ENCODE measurements at regions not wholly inside any gene's neighbourhood (a gene's known extent, or its start where the extent isn't known, plus 50 kb on each side); places are given as distances from the start of the nearest gene placed in this dataset.
"Not testable (repeated sequence)": the region's sequence is repeated elsewhere in the genome, so short reads cannot be mapped to it uniquely, and the experiment has no call there.

DNA sequence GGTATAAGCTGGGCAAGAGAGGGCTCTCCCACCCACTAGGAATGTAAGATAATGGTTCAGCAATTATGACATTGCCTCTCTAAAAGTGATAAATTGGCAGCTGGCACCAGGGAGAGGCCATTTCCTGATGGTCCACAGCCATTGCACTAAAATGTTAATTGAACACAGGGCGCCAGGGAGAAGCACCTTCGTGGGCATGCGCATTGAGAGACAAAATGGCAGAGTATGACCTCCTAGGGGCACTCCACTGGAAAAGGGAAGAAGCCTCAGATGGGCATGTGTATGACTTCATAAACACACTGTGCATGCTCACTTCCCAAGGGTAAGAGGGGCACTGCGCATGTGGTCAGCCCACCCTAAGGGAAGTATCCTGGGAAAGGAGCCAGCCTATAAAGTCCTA lies 419.2 kb downstream of the AGTPBP1 start:
- no peak for DNase-seq (ENCODE audit: insufficient read length)
- FAIRE-seq, result no peak
- TF ChIP-seq POLR2AphosphoS5 (IDR thresholded peaks at IDR 0.05; ENCODE audit: low read depth, low read length), result no peak
- TF ChIP-seq TAF1 (IDR thresholded peaks at IDR 0.05; ENCODE audit: borderline replicate concordance, low read depth, low read length), result no peak
- TF ChIP-seq POLR2A (IDR thresholded peaks at IDR 0.05; ENCODE audit: low read depth, low read length), result no peak

DNA sequence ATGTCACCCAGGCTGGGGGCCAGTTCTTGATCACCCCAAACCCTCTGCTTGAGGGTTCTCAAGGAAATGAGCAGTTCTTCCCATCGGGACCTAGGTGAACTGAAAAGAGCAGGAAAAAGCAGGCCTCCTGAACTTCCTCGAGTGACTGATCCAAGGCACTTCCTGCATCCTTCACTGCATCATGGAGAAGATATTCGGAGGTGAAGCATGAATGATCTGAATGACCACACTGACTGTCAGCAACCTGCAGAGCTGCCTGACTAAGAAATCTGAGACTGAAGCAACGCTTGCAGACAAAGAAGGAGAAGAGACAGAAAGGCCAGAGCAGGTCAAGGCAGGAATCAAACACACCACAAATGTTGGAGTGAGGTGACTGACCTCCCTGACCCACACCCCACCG lies 420.2 kb downstream of the AGTPBP1 start:
- FAIRE-seq (no peak), DNase-seq (ENCODE audit: insufficient read length) (no peak)
- TF ChIP-seq TAF1 (IDR thresholded peaks at IDR 0.05; ENCODE audit: borderline replicate concordance, low read depth, low read length) (no peak), POLR2A (IDR thresholded peaks at IDR 0.05; ENCODE audit: low read depth, low read length) (no peak), POLR2AphosphoS5 (IDR thresholded peaks at IDR 0.05; ENCODE audit: low read depth, low read length) (no peak)

DNA sequence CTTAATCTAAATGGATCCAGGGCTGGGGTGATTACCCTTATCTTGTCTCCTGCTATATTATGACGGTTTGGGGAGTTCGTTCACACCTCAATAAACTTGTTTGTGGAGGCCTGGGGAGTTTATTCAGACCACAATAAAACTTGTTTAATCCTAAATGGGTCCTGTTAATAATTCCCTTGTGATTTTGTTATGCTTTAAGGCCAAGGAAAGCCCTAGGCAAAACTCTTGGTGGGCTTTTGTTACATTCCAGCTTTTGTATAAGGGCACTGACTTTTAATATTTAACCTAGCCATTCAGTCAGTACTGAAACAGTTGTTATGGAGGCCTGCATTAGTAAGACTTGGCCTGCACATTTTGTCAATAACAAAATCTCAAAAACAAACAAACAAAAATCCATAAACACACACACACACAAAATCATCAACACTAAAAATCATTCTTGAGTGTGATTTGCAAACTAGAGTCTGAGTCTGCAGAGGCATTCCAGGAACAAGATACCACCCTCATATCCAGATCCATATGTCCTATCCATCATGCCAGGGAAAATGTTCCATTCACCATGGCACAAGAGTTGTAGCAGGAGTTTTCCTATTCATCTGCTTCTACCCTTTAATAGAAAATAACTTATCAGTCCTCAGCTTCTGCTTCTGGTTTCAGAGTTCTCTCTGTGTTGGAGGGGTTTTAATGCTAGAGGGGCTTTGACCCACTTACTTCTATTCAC lies 421.7 kb downstream of the AGTPBP1 start:
- no peak for DNase-seq (ENCODE audit: insufficient read length)
- FAIRE-seq, result no peak

GRCh38 chr9:85315535-85315934 lies 426.2 kb downstream of the AGTPBP1 start:
- not testable (repeated sequence) for FAIRE-seq; DNase-seq (ENCODE audit: insufficient read length)

More for the DNA sequence above, 421.7 kb downstream of the AGTPBP1 start:
- TF ChIP-seq TAF1 (IDR thresholded peaks at IDR 0.05; ENCODE audit: borderline replicate concordance, low read depth, low read length) (no peak), POLR2A (IDR thresholded peaks at IDR 0.05; ENCODE audit: low read depth, low read length) (no peak), POLR2AphosphoS5 (IDR thresholded peaks at IDR 0.05; ENCODE audit: low read depth, low read length) (no peak)

GRCh38 chr9:85310573-85310972 lies 431.2 kb downstream of the AGTPBP1 start:
- TF ChIP-seq TAF1 (IDR thresholded peaks at IDR 0.05; ENCODE audit: borderline replicate concordance, low read depth, low read length) (no peak), POLR2AphosphoS5 (IDR thresholded peaks at IDR 0.05; ENCODE audit: low read depth, low read length) (no peak), POLR2A (IDR thresholded peaks at IDR 0.05; ENCODE audit: low read depth, low read length) (no peak)
- DNase-seq (ENCODE audit: insufficient read length), result no peak
- no peak for FAIRE-seq

- TF ChIP-seq POLR2AphosphoS5 (IDR thresholded peaks at IDR 0.05; ENCODE audit: low read depth, low read length) (no peak), POLR2A (IDR thresholded peaks at IDR 0.05; ENCODE audit: low read depth, low read length) (no peak), TAF1 (IDR thresholded peaks at IDR 0.05; ENCODE audit: borderline replicate concordance, low read depth, low read length) (no peak)
- DNase-seq (ENCODE audit: insufficient read length) (no peak), FAIRE-seq (no peak)
Measured at GRCh38 chr9:85303757-85304134, 438.0 kb downstream of the AGTPBP1 start.

- no peak for TF ChIP-seq POLR2A (IDR thresholded peaks at IDR 0.05; ENCODE audit: low read depth, low read length)
- no peak for TF ChIP-seq TAF1 (IDR thresholded peaks at IDR 0.05; ENCODE audit: borderline replicate concordance, low read depth, low read length)
- TF ChIP-seq POLR2AphosphoS5 (IDR thresholded peaks at IDR 0.05; ENCODE audit: low read depth, low read length), result no peak
- DNase-seq (ENCODE audit: insufficient read length), result no peak
- FAIRE-seq, result peak; percentile 70
Measured at GRCh38 chr9:85302938-85303756, 438.6 kb downstream of the AGTPBP1 start.

- no peak for TF ChIP-seq POLR2AphosphoS5 (IDR thresholded peaks at IDR 0.05; ENCODE audit: low read depth, low read length)
- no peak for TF ChIP-seq POLR2A (IDR thresholded peaks at IDR 0.05; ENCODE audit: low read depth, low read length)
- no peak for TF ChIP-seq TAF1 (IDR thresholded peaks at IDR 0.05; ENCODE audit: borderline replicate concordance, low read depth, low read length)
- FAIRE-seq (no peak), DNase-seq (ENCODE audit: insufficient read length) (no peak)
Measured at GRCh38 chr9:85298499-85298898, 443.3 kb downstream of the AGTPBP1 start.

GRCh38 chr9:85295244-85295643 lies 446.5 kb downstream of the AGTPBP1 start:
- not testable (repeated sequence) for FAIRE-seq

DNA sequence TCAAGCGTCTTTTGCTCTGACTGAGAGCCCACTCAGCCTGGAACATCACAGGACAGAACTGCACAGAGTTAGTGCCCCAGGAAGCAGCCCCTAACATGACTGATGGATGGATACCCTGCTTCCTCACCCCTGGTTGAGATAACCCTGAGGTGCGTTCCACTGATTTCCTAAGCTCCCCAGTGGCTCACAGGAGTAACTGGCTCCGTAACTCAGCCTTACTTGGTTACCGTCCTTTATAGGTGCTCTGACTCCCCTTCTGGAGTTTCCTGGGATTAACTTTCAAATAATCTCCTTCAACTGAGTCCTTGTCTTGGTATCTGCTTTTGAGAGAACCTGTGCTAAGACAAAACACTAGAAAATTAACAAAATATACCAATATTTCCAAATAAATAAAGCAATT lies 449.5 kb downstream of the AGTPBP1 start:
- no peak for DNase-seq (ENCODE audit: insufficient read length)
- FAIRE-seq, result no peak
- TF ChIP-seq POLR2AphosphoS5 (IDR thresholded peaks at IDR 0.05; ENCODE audit: low read depth, low read length) (no peak), POLR2A (IDR thresholded peaks at IDR 0.05; ENCODE audit: low read depth, low read length) (no peak), TAF1 (IDR thresholded peaks at IDR 0.05; ENCODE audit: borderline replicate concordance, low read depth, low read length) (no peak)

More at GRCh38 chr9:85295244-85295643, 446.5 kb downstream of the AGTPBP1 start:
- not testable (repeated sequence) for DNase-seq (ENCODE audit: insufficient read length)

DNA sequence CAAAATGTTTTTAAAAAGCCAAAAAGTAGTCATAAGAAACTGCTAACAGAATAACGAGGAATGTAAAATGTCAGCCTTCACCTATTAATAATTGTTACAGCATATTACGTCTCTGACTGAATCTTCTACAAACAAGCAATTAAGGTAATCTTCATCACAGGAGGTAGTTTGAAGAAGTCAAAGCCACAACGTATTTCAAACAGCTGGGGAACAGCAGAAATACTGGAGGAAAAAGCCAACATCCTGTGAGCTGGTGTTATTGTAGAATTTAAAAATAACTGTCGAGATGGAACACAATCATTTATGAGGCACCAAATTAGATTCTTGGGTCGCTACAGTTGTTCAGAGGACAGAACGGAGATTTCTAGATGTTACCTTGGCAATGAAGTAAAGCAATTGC lies 450.5 kb downstream of the AGTPBP1 start:
- FAIRE-seq, result peak; percentile 42
- TF ChIP-seq POLR2AphosphoS5 (IDR thresholded peaks at IDR 0.05; ENCODE audit: low read depth, low read length), result no peak
- no peak for DNase-seq (ENCODE audit: insufficient read length)

- FAIRE-seq (no peak), DNase-seq (ENCODE audit: insufficient read length) (no peak)
- TF ChIP-seq TAF1 (IDR thresholded peaks at IDR 0.05; ENCODE audit: borderline replicate concordance, low read depth, low read length) (no peak), POLR2A (IDR thresholded peaks at IDR 0.05; ENCODE audit: low read depth, low read length) (no peak), POLR2AphosphoS5 (IDR thresholded peaks at IDR 0.05; ENCODE audit: low read depth, low read length) (no peak)
Measured at GRCh38 chr9:85290019-85290418, 451.7 kb downstream of the AGTPBP1 start.
